HG03457 (cell line): ENCODE measurements at regions not wholly inside any gene's neighbourhood (a gene's known extent, or its start where the extent isn't known, plus 50 kb on each side); places are given as distances from the start of the nearest gene placed in this dataset.

ENCODE experiments used
- ATAC-seq: cut with Tn5 transposase; IDR thresholded peaks from one replicate; pipeline ENCODE4 v1.9.1; 2021; ENCODE audit warnings: moderate number of reproducible peaks; ENCODE audit not compliant: unreplicated experiment

GRCh38 chr14:100463937-100464336 is 123.3 kb downstream of the BEGAIN start:
- ATAC-seq, result no peak

- no peak for ATAC-seq
These were observed 120.9 kb downstream of the BEGAIN start for GRCh38 chr14:100466111-100466856.

- ATAC-seq, result no peak
These were observed 120.0 kb downstream of the BEGAIN start for GRCh38 chr14:100467046-100467750.

GRCh38 chr14:100467939-100468338 is 119.3 kb downstream of the BEGAIN start:
- no peak for ATAC-seq

- no peak for ATAC-seq
These were observed 118.7 kb downstream of the BEGAIN start for GRCh38 chr14:100468557-100468956.

GRCh38 chr14:100469632-100470522 is 117.3 kb downstream of the BEGAIN start:
- ATAC-seq, result no peak

GRCh38 chr14:100470523-100470897 is 116.7 kb downstream of the BEGAIN start:
- no peak for ATAC-seq

GRCh38 chr14:100471441-100472093 is 115.7 kb downstream of the BEGAIN start:
- ATAC-seq, result no peak

GRCh38 chr14:100472094-100472455 is 115.1 kb downstream of the BEGAIN start:
- no peak for ATAC-seq

- ATAC-seq, result no peak
These were observed 114.7 kb downstream of the BEGAIN start for GRCh38 chr14:100472491-100472890.

- no peak for ATAC-seq
These were observed 114.0 kb downstream of the BEGAIN start for GRCh38 chr14:100473249-100473648.

- ATAC-seq, result no peak
These were observed 113.0 kb downstream of the BEGAIN start for GRCh38 chr14:100474196-100474595.

GRCh38 chr14:100475268-100475667 is 111.9 kb downstream of the BEGAIN start:
- no peak for ATAC-seq

- no peak for ATAC-seq
These were observed 111.0 kb downstream of the BEGAIN start for GRCh38 chr14:100476012-100476822.

- no peak for ATAC-seq
These were observed 102.5 kb downstream of the BEGAIN start for GRCh38 chr14:100484531-100485267.

- peak; percentile 62 for ATAC-seq
These were observed 101.0 kb downstream of the BEGAIN start for GRCh38 chr14:100486025-100486828.
